Psoas muscle (tissue), 7 donors: ENCODE measurements at regions not wholly inside any gene's neighbourhood (a gene's known extent, or its start where the extent isn't known, plus 50 kb on each side); places are given as distances from the start of the nearest gene placed in this dataset.

Experiments
- ATAC-seq, 4 donors: fragments of 200-7000 bp; cut with Tn5 transposase; one replicate each; pipeline ENCODE4 v1.9.1; 2020; ENCODE audit warnings: moderate library complexity in 3 of 4, mild to moderate bottlenecking in 2 of 4
- DNase-seq, 2 donors: peaks; one replicate each; pipeline ENCODE4 v3.0.0-alpha.2; 2020
- H3K27ac ChIP-seq: fragments of 200-600 bp; one replicate; pipeline ENCODE4 v1.8.0; 2022
- H3K27me3 ChIP-seq, 3 donors: fragments of 200-600 bp in 1 of 3; one replicate each; pipeline versions ENCODE4 v1.6.1 to v1.8.0; 2013 to 2022; ENCODE audit warnings: low read length in 2 of 3, mild to moderate bottlenecking in 2 of 3, moderate library complexity in 1 of 3; ENCODE audit not compliant: insufficient read depth in 3 of 3
- H3K36me3 ChIP-seq, 2 donors: fragments of 200-600 bp in 1 of 2; one replicate each; pipeline versions ENCODE4 v1.6.1 to v1.8.0; 2013 to 2022; ENCODE audit warnings: low read depth in 1 of 2, mild to moderate bottlenecking in 1 of 2, moderate library complexity in 1 of 2; ENCODE audit not compliant: insufficient read depth in 1 of 2
- H3K4me1 ChIP-seq: fragments of 200-600 bp; one replicate; pipeline ENCODE4 v1.8.0; 2022
- H3K4me3 ChIP-seq: fragments of 200-600 bp; one replicate; pipeline ENCODE4 v1.8.0; 2022; ENCODE audit warnings: mild to moderate bottlenecking
- H3K9me3 ChIP-seq: fragments of 200-600 bp; one replicate; pipeline ENCODE4 v1.8.0; 2022
- WGBS, 3 donors: extraction: QIAGEN DNeasy Blood & Tissue Kit; methylation state at CpG; one replicate each; pipeline versions ENCODE4 v1.1.6 to v1.1.7; 2013; 5-methylcytosine and 5-hydroxymethylcytosine counted together
- intact Hi-C, 2 donors: fragments of 100-400 bp; cut with DNase I; formaldehyde crosslinking; loops; one replicate each; pipeline versions ENCODE4 v1.11.0 to v1.14.2; 2022
- TF ChIP-seq, protein P1 (sequence below): fragments of 200-600 bp; IDR thresholded peaks from one replicate; pipeline ENCODE4 v1.8.0; 2022; ENCODE audit warnings: antibody characterized with exemption
- donor health status: healthy with polysubstance abuse.
- donor health status: DM: no; HTN: no; CAD: no; lungs with moderate emphysema.
- donor health status: Bipolar disorder and iron deficiency.
- donor health status: healthy.
- donor health status: DM: yes; HTN: yes; CAD: no.
- donor health status: DM: no; HTN: no; CAD: no.
- donor health status: DM: yes; HTN: yes; CAD: no.

DNA sequence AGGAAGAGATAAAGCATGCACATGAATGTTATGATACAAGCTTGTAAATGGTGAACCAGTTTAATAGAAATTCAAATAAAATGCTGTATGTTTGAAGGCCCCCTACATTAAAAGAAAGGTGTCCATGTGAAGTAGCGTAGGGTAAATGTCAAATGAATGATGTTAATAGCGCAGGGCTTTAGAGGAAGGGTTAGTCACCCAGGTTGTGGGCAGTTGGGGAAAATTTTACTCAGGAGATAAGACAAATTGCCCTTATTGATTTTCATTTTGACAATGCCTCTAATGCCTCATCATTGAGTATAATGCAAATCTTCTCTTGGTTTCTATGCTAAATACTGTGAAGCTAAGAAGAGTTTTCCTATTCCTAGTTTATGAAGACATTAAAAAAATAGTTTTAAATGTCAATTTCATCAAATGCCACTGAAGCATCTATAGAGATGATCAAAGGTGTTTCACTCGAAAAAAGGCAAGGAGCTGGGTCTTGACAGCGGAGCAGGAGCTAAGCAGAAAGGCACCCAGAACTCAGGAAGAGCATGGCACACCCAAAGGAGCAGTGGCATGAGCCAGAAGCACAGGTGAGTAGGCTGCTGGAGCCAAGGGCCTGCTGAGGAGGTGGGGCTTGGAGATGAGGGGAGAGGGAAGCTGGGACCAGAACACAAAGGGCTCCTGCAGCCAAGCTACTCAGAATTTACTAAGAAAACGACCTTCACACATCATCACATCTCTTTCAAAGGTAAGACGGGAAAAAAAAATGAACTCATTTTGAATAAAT lies 129.3 kb upstream of the ACKR3 start:
- WGBS, 3 donors, result 71 to 78% (median 75%) methylated on average over 6 of the region's 6 CpGs
- Histone ChIP-seq H3K27ac (no peak overlapping the region), H3K4me1 (no peaks in the 10 kb centered on the region), H3K9me3 (peaks cover 3% of the 10 kb centered on the region), H3K36me3 (no peaks in the 10 kb centered on the region), H3K4me3 (no peak overlapping the region), H3K27me3 (peaks cover 0 to 6% (median 0%) of the 10 kb centered on the region in 3 donors)
- intact Hi-C loops, result no loop called here
- TF ChIP-seq, protein P1, sequence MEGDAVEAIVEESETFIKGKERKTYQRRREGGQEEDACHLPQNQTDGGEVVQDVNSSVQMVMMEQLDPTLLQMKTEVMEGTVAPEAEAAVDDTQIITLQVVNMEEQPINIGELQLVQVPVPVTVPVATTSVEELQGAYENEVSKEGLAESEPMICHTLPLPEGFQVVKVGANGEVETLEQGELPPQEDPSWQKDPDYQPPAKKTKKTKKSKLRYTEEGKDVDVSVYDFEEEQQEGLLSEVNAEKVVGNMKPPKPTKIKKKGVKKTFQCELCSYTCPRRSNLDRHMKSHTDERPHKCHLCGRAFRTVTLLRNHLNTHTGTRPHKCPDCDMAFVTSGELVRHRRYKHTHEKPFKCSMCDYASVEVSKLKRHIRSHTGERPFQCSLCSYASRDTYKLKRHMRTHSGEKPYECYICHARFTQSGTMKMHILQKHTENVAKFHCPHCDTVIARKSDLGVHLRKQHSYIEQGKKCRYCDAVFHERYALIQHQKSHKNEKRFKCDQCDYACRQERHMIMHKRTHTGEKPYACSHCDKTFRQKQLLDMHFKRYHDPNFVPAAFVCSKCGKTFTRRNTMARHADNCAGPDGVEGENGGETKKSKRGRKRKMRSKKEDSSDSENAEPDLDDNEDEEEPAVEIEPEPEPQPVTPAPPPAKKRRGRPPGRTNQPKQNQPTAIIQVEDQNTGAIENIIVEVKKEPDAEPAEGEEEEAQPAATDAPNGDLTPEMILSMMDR, result no peak
- ATAC-seq, result no peak
- no peak for DNase-seq

DNA sequence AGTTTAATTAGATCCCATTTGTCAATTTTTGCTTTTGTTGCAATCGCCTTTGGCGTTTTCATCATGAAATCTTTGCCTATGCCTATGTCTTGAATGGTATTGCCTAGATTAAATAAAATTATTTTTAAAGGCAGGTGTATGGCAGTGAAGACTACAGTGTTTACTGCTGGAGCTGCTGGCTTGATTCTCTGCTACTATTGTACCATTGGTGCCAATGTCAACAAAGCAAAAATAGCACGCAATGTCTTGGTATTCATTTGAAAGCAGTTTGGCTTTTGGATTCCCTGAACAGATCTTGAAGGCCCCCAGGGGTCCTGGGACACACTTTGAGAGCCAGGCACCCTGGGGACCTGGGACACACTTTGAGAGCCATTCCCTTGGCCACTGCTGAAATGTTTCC lies 125.4 kb upstream of the ACKR3 start:
- intact Hi-C loops, result no loop called here

DNA sequence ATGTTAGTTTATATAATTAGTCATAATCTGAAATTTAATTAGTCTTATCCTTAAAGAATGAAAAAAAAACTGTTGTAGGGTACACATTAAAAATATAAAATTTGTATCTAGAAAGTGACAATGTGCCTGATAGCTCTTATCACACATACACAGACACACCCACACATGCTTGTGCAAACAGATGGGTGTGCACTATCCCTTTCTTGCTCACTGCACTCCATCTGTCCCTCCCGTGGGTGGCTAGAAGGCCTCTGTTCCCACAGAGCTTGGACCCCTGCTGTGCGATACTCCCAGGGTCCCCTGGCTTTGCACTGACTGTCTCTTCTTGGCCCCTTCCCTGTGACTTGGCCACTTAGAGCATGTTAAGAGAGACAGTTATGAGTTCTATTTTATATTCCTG lies 123.9 kb upstream of the ACKR3 start:
- TF ChIP-seq, protein P1, result no peak

More for the DNA sequence above, 125.4 kb upstream of the ACKR3 start:
- H3K36me3 ChIP-seq, result no peaks in the 10 kb centered on the region
- 87 to 91% (median 88%) methylated on average over 3 of the region's 3 CpGs for WGBS, 3 donors
- DNase-seq (no peak), ATAC-seq (no peak)
- H3K27ac ChIP-seq, result no peak overlapping the region
- no peak overlapping the region for H3K4me3 ChIP-seq
- peaks cover 3% of the 10 kb centered on the region for H3K9me3 ChIP-seq
- peaks cover 0 to 6% (median 0%) of the 10 kb centered on the region in 3 donors for H3K27me3 ChIP-seq
- H3K4me1 ChIP-seq, result no peaks in the 10 kb centered on the region
- TF ChIP-seq, protein P1, result no peak

DNA sequence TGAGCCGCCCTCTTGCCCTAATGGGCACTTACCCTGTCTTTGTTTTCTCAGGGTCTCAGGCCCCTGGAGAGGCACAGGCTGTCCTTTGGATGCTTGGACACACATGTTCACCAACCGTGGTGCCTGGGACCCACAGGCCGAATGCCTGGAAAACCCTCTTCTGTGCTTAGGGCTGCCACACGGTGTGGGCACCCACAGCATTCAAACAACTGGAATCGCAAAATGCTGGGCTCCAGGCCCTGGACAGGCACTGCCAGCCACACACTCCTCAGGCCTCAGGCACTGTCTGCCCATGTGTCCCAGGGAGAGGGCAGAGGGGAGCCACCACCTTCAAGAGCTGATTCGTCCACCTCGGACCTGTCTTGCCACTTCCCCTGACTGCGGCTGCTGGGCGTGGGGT lies 123.1 kb upstream of the ACKR3 start:
- Histone ChIP-seq H3K27ac (no peak overlapping the region), H3K9me3 (peaks cover 3% of the 10 kb centered on the region), H3K27me3 (peaks cover 0 to 7% (median 0%) of the 10 kb centered on the region in 3 donors), H3K4me3 (no peak overlapping the region), H3K36me3 (no peaks in the 10 kb centered on the region), H3K4me1 (no peaks in the 10 kb centered on the region)
- DNase-seq (no peak), ATAC-seq (no peak)
- intact Hi-C loops, result no loop called here
- 89 to 93% (median 92%) methylated on average over 9 of the region's 9 CpGs for WGBS, 3 donors
- TF ChIP-seq, protein P1, result no peak

More for the DNA sequence above, 123.9 kb upstream of the ACKR3 start:
- Histone ChIP-seq H3K9me3 (peaks cover 3% of the 10 kb centered on the region), H3K4me1 (no peaks in the 10 kb centered on the region), H3K36me3 (no peaks in the 10 kb centered on the region), H3K4me3 (no peak overlapping the region), H3K27ac (no peak overlapping the region), H3K27me3 (no peaks in the 10 kb centered on the region)
- 63 to 73% (median 68%) methylated on average over 2 of the region's 2 CpGs for WGBS, 3 donors
- intact Hi-C loops, result no loop called here
- no peak for ATAC-seq
- no peak for DNase-seq
